Stimulated activated CD4-positive, alpha-beta T cell treated with anti-CD3 and anti-CD28 coated beads, TNF-alpha, amount 100 ng/mL, for 24 hours (primary cell): ENCODE measurements at regions not wholly inside any gene's neighbourhood (a gene's known extent, or its start where the extent isn't known, plus 50 kb on each side); places are given as distances from the start of the nearest gene placed in this dataset.
"Not testable (repeated sequence)": the region's sequence is repeated elsewhere in the genome, so short reads cannot be mapped to it uniquely, and the experiment has no call there.

Experiments
- DNase-seq, 3 experiments: peaks; one replicate each; pipeline ENCODE4 v3.0.0-alpha.2; 2020; ENCODE audit warnings: low read depth in 3 of 3

GRCh38 chr7:119578116-119578515 is 694.9 kb upstream of the KCND2 start:
- DNase-seq = no peak

- no peak for DNase-seq
These were observed 678.0 kb upstream of the KCND2 start for GRCh38 chr7:119594956-119595355.

GRCh38 chr7:119596651-119597050 is 676.3 kb upstream of the KCND2 start:
- DNase-seq = no peak

- no peak for DNase-seq
These were observed 666.7 kb upstream of the KCND2 start for GRCh38 chr7:119606297-119606696.

GRCh38 chr7:119620769-119621168 is 652.2 kb upstream of the KCND2 start:
- DNase-seq = no peak

- no peak for DNase-seq
These were observed 649.5 kb upstream of the KCND2 start for GRCh38 chr7:119623427-119623826.

GRCh38 chr7:119630406-119630969 is 642.5 kb upstream of the KCND2 start:
- DNase-seq = no peak

GRCh38 chr7:119633812-119634211 is 639.2 kb upstream of the KCND2 start:
- DNase-seq = not testable (repeated sequence)

- DNase-seq = no peak
These were observed 632.6 kb upstream of the KCND2 start for GRCh38 chr7:119640326-119640725.

GRCh38 chr7:119640861-119641260 is 632.1 kb upstream of the KCND2 start:
- no peak for DNase-seq

GRCh38 chr7:119643558-119643957 is 629.4 kb upstream of the KCND2 start:
- DNase-seq = no peak

- no peak for DNase-seq
These were observed 625.7 kb upstream of the KCND2 start for GRCh38 chr7:119647286-119647685.

- not testable (repeated sequence) for DNase-seq
These were observed 624.2 kb upstream of the KCND2 start for GRCh38 chr7:119648752-119649151.

- DNase-seq = no peak
These were observed 612.9 kb upstream of the KCND2 start for GRCh38 chr7:119660080-119660479.

GRCh38 chr7:119664601-119665000 is 608.4 kb upstream of the KCND2 start:
- no peak for DNase-seq

- no peak for DNase-seq
These were observed 607.2 kb upstream of the KCND2 start for GRCh38 chr7:119665796-119666195.

GRCh38 chr7:119681336-119681735 is 591.6 kb upstream of the KCND2 start:
- no peak for DNase-seq

GRCh38 chr7:119684763-119685162 is 588.2 kb upstream of the KCND2 start:
- no peak for DNase-seq

- no peak for DNase-seq
These were observed 587.1 kb upstream of the KCND2 start for GRCh38 chr7:119685906-119686305.

- no peak for DNase-seq
These were observed 584.1 kb upstream of the KCND2 start for GRCh38 chr7:119688831-119689230.

- no peak for DNase-seq
These were observed 580.4 kb upstream of the KCND2 start for GRCh38 chr7:119692541-119692940.

GRCh38 chr7:119694506-119694905 is 578.5 kb upstream of the KCND2 start:
- DNase-seq = no peak

- DNase-seq = no peak
These were observed 576.6 kb upstream of the KCND2 start for GRCh38 chr7:119696336-119696735.

GRCh38 chr7:119703895-119704294 is 569.1 kb upstream of the KCND2 start:
- no peak for DNase-seq
